Calu3 (cell line): ENCODE measurements at regions not wholly inside any gene's neighbourhood (a gene's known extent, or its start where the extent isn't known, plus 50 kb on each side); places are given as distances from the start of the nearest gene placed in this dataset.

Experiments used
- BruUV-seq: library from RNA; stranded (reverse); fragments of 400-500 nt; replicated peaks from 2 replicates; lab custom pipeline; 2021; lab: Mats Ljungman, UMichigan
- CTCF ChIA-PET: fragments of 300-600 bp; sonication (Branson Sonifier 250); formaldehyde crosslinking; loops from one replicate; lab custom pipeline; 2022; ENCODE audit warnings: antibody characterized with exemption; lab: Charles Lee
- DNase-seq: peaks from one replicate; pipeline ENCODE4 v3.0.0; 2022
- H3K27ac Mint-ChIP-seq: one replicate; pipeline ENCODE4 v1.8.0; 2022; ENCODE audit warnings: mixed read lengths; ENCODE audit not compliant: unreplicated experiment
- H3K27me3 Mint-ChIP-seq: one replicate; pipeline ENCODE4 v1.8.0; 2022; ENCODE audit warnings: mixed read lengths; ENCODE audit not compliant: unreplicated experiment
- H3K36me3 Mint-ChIP-seq: one replicate; pipeline ENCODE4 v1.8.0; 2022; ENCODE audit warnings: mild to moderate bottlenecking, moderate library complexity, mixed read lengths; ENCODE audit not compliant: insufficient read depth, unreplicated experiment
- H3K4me1 Mint-ChIP-seq: one replicate; pipeline ENCODE4 v1.8.0; 2022; ENCODE audit warnings: mild to moderate bottlenecking, low read depth, mixed read lengths; ENCODE audit not compliant: unreplicated experiment
- H3K4me3 Mint-ChIP-seq: one replicate; pipeline ENCODE4 v1.8.0; 2022; ENCODE audit warnings: mild to moderate bottlenecking, low read depth, moderate library complexity, mixed read lengths; ENCODE audit not compliant: unreplicated experiment
- H3K9me3 Mint-ChIP-seq: one replicate; pipeline ENCODE4 v1.8.0; 2022; ENCODE audit warnings: low read depth, mixed read lengths; ENCODE audit not compliant: unreplicated experiment
- CTCF ChIP-seq: fragments of 200-600 bp; IDR thresholded peaks from one replicate; pipeline ENCODE4 v1.8.0; 2022; ENCODE audit warnings: antibody characterized with exemption; ENCODE audit not compliant: unreplicated experiment
- intact Hi-C: fragments of 100-400 bp; cut with micrococcal nuclease; formaldehyde crosslinking; loops from one replicate; pipeline ENCODE4 v1.10.0; 2022; ENCODE audit not compliant: unreplicated experiment

- CTCF ChIA-PET: no interaction called here
- BruUV-seq: no TSS peak
- Mint-ChIP-seq H3K4me3 (no peak overlapping the region), H3K9me3 (peaks cover 4% of the 10 kb centered on the region), H3K27ac (no peak overlapping the region), H3K27me3 (no peaks in the 10 kb centered on the region), H3K4me1 (no peaks in the 10 kb centered on the region), H3K36me3 (no peaks in the 10 kb centered on the region)
- TF ChIP-seq CTCF: no peak
- DNase-seq: no peak
- intact Hi-C loops: no loop called here
Measured at GRCh38 chr4:187840814-187841213, 154.8 kb upstream of the ZFP42 start.

- peaks cover 6% of the 10 kb centered on the region for H3K9me3 Mint-ChIP-seq
- no peaks in the 10 kb centered on the region for H3K4me1 Mint-ChIP-seq
- intact Hi-C loops: no loop called here
- H3K4me3 Mint-ChIP-seq: no peak overlapping the region
- no peaks in the 10 kb centered on the region for H3K27me3 Mint-ChIP-seq
- TF ChIP-seq CTCF: no peak
- no peak overlapping the region for H3K27ac Mint-ChIP-seq
- peaks cover 5% of the 10 kb centered on the region for H3K36me3 Mint-ChIP-seq
- no peak for DNase-seq
- CTCF ChIA-PET: no interaction called here
- BruUV-seq: no TSS peak
Measured at GRCh38 chr4:187849556-187850225, 145.9 kb upstream of the ZFP42 start.

- Mint-ChIP-seq H3K27me3 (no peaks in the 10 kb centered on the region), H3K4me3 (no peak overlapping the region), H3K4me1 (no peaks in the 10 kb centered on the region), H3K9me3 (peaks cover 2% of the 10 kb centered on the region), H3K27ac (no peak overlapping the region), H3K36me3 (no peaks in the 10 kb centered on the region)
- TF ChIP-seq CTCF: no peak
- BruUV-seq: no TSS peak
- intact Hi-C loops: no loop called here
- CTCF ChIA-PET: no interaction called here
- no peak for DNase-seq
Measured at GRCh38 chr4:187865914-187866313, 129.7 kb upstream of the ZFP42 start.

- no peak for DNase-seq
- intact Hi-C loops: no loop called here
- Mint-ChIP-seq H3K27me3 (no peaks in the 10 kb centered on the region), H3K36me3 (no peaks in the 10 kb centered on the region), H3K9me3 (peaks cover 3% of the 10 kb centered on the region), H3K27ac (no peak overlapping the region), H3K4me3 (no peak overlapping the region), H3K4me1 (no peaks in the 10 kb centered on the region)
- CTCF ChIA-PET: interaction anchor here (0.7 kb wide), 1 partner anchor 275 kb away, joined by 3 read pairs; no protein-coding TSS in a partner anchor
- no TSS peak for BruUV-seq
- TF ChIP-seq CTCF: no peak
Measured at GRCh38 chr4:187883049-187883448, 112.5 kb upstream of the ZFP42 start.
